SK-N-SH (cell line): ENCODE measurements at regions not wholly inside any gene's neighbourhood (a gene's known extent, or its start where the extent isn't known, plus 50 kb on each side); places are given as distances from the start of the nearest gene placed in this dataset.

Source experiments
- CTCF ChIA-PET: fragments of 300-600, 350-600 bp; formaldehyde crosslinking; extraction: SDS; loops from one replicate; lab custom pipeline; 2021; lab: Yijun Ruan, JAX
- POLR2A ChIA-PET: fragments of 350-600 bp; sonication (Branson Sonifier 250); formaldehyde crosslinking; extraction: SDS; loops from one replicate; lab custom pipeline; 2020; ENCODE audit warnings: antibody characterized with exemption, inconsistent platforms; lab: Yijun Ruan, JAX
- DNase-seq: peaks from one replicate; pipeline ENCODE4 v3.0.0; 2012
- H2AFZ ChIP-seq: fragments of 200-600 bp; sonication (generic); 2 replicates; pipeline ENCODE4 v1.8.1; 2016; ENCODE audit warnings: antibody characterized with exemption, mild to moderate bottlenecking, low read depth
- H3F3A ChIP-seq: fragments of 200-600 bp; sonication (generic); replicated peaks from 2 replicates; pipeline ENCODE3; 2016; ENCODE audit warnings: antibody characterized with exemption, mild to moderate bottlenecking; ENCODE audit not compliant: insufficient read depth
- H3K27ac ChIP-seq, 2 experiments: fragments of 200-500 bp in 1 of 2; fragments of 200-600 bp in 1 of 2; sonication (Bioruptor generic) in 1 of 2; sonication (generic), shearing (Covaris generic) in 1 of 2; 2 replicates each; pipeline versions ENCODE4 v1.5.1 to v1.6.1; 2014 to 2016; ENCODE audit warnings: low read depth in 2 of 2, inconsistent platforms in 1 of 2, low read length in 1 of 2, mild to moderate bottlenecking in 1 of 2, mixed read lengths in 1 of 2
- H3K27me3 ChIP-seq: fragments of 200-600 bp; sonication (generic), shearing (Covaris generic); 2 replicates; pipeline ENCODE4 v1.6.1; 2016; ENCODE audit warnings: mixed run types; ENCODE audit not compliant: insufficient read depth
- H3K36me3 ChIP-seq, 2 experiments: fragments of 200-500 bp in 1 of 2; fragments of 200-600 bp in 1 of 2; sonication (Bioruptor generic) in 1 of 2; sonication (generic) in 1 of 2; replicated peaks in 1 of 2; 2 replicates each; pipeline versions ENCODE3 to v1.5.1; 2014 to 2016; ENCODE audit warnings: low read length in 1 of 2, mild to moderate bottlenecking in 1 of 2; ENCODE audit not compliant: insufficient read depth in 2 of 2, control insufficient read depth in 1 of 2
- H3K4me1 ChIP-seq, 2 experiments: fragments of 200-500 bp in 1 of 2; fragments of 200-600 bp in 1 of 2; sonication (Bioruptor generic) in 1 of 2; sonication (generic), shearing (Covaris generic) in 1 of 2; 2 replicates each; pipeline versions ENCODE4 v1.5.1 to v1.6.1; 2014 to 2016; ENCODE audit warnings: low read depth in 1 of 2, low read length in 1 of 2, mixed run types in 1 of 2; ENCODE audit not compliant: insufficient read depth in 2 of 2, control insufficient read depth in 1 of 2
- H3K4me2 ChIP-seq: fragments of 200-600 bp; sonication (generic), shearing (Covaris generic); 2 replicates; pipeline ENCODE4 v1.6.1; 2017; ENCODE audit warnings: mixed run types
- H3K4me3 ChIP-seq, 2 experiments: fragments of 200-500 bp in 1 of 2; fragments of 200-600 bp in 1 of 2; sonication (Bioruptor generic) in 1 of 2; sonication (generic), shearing (Covaris generic) in 1 of 2; 2 replicates each; pipeline versions ENCODE4 v1.5.1 to v1.8.1; 2014 to 2016; ENCODE audit warnings: low read depth in 2 of 2, inconsistent platforms in 1 of 2, low read length in 1 of 2, mild to moderate bottlenecking in 1 of 2, mixed read lengths in 1 of 2, moderate library complexity in 1 of 2
- H3K79me2 ChIP-seq: fragments of 200-600 bp; sonication (generic); 2 replicates; pipeline ENCODE4 v1.8.1; 2017; ENCODE audit warnings: mild to moderate bottlenecking; ENCODE audit not compliant: insufficient read depth
- H3K9ac ChIP-seq: fragments of 200-600 bp; sonication (generic); 2 replicates; pipeline ENCODE4 v1.6.1; 2017; ENCODE audit warnings: mixed run types
- H3K9me2 ChIP-seq: fragments of 200-600 bp; sonication (generic); 2 replicates; pipeline ENCODE4 v1.6.1; 2017; ENCODE audit warnings: mixed run types
- H3K9me3 ChIP-seq: fragments of 200-600 bp; sonication (generic); 2 replicates; pipeline ENCODE4 v1.6.1; 2017; ENCODE audit warnings: mixed run types, mild to moderate bottlenecking, moderate library complexity
- H4K20me1 ChIP-seq: fragments of 200-600 bp; sonication (generic); 2 replicates; pipeline ENCODE4 v1.6.1; 2017; ENCODE audit warnings: mild to moderate bottlenecking, mixed run types; ENCODE audit not compliant: insufficient read depth
- CHD2 ChIP-seq: fragments of 150-350 bp; IDR thresholded peaks from 2 replicates; pipeline ENCODE4 v1.6.1; 2018; ENCODE audit warnings: low read length; ENCODE audit not compliant: partially characterized antibody
- CTCF ChIP-seq: fragments of 200-600 bp; sonication (generic); IDR thresholded peaks from 2 replicates; pipeline ENCODE4 v1.6.1; 2017; ENCODE audit warnings: antibody characterized with exemption, mild to moderate bottlenecking, moderate library complexity
- ELF1 ChIP-seq: IDR thresholded peaks from 2 replicates; pipeline ENCODE4 v1.4.0; 2012
- EP300 ChIP-seq, 2 experiments: IDR thresholded peaks; 2 replicates each; pipeline versions ENCODE4 v1.4.0 to v1.6.1; 2012; ENCODE audit warnings: borderline replicate concordance in 1 of 2, low read depth in 1 of 2, low read length in 1 of 2
- FOSL2 ChIP-seq: IDR thresholded peaks from 2 replicates; pipeline ENCODE4 v1.4.0; 2012; ENCODE audit warnings: low read depth, mild to moderate bottlenecking, moderate library complexity, borderline replicate concordance
- FOXJ3 ChIP-seq: sonication (generic); formaldehyde crosslinking; IDR thresholded peaks from 2 replicates; pipeline ENCODE4 v1.5.1; 2020; ENCODE audit warnings: mild to moderate bottlenecking, missing genetic modification reagents
- GATA2 ChIP-seq: sonication (generic); formaldehyde crosslinking; IDR thresholded peaks from 2 replicates; pipeline ENCODE4 v1.5.0; 2020; ENCODE audit warnings: mild to moderate bottlenecking, missing genetic modification reagents
- IRF3 ChIP-seq: fragments of 150-350 bp; IDR thresholded peaks from 2 replicates; pipeline ENCODE4 v1.6.1; 2016; ENCODE audit warnings: mild to moderate bottlenecking, low read depth, low read length
- JUND ChIP-seq: IDR thresholded peaks from 2 replicates; pipeline ENCODE4 v1.4.0; 2012
- MAX ChIP-seq: IDR thresholded peaks from 2 replicates; pipeline ENCODE4 v1.4.0; 2012; ENCODE audit warnings: low read depth
- NFIC ChIP-seq: IDR thresholded peaks from 2 replicates; pipeline ENCODE4 v1.4.0; 2012; ENCODE audit warnings: borderline replicate concordance
- PBX3 ChIP-seq: IDR thresholded peaks from 2 replicates; pipeline ENCODE4; 2012
- RFX5 ChIP-seq: IDR thresholded peaks from 2 replicates; pipeline ENCODE4 v1.6.1; 2012; ENCODE audit warnings: mild to moderate bottlenecking, improper control_type of control experiment, low read length
- SIN3A ChIP-seq: IDR thresholded peaks from 2 replicates; pipeline ENCODE4 v1.6.1; 2012; ENCODE audit warnings: low read depth, mild to moderate bottlenecking, low read length, moderate library complexity, borderline replicate concordance
- SMC3 ChIP-seq: IDR thresholded peaks from 2 replicates; pipeline ENCODE4 v1.6.1; 2012; ENCODE audit warnings: low read depth, low read length, improper control_type of control experiment
- TCF12 ChIP-seq: IDR thresholded peaks from 2 replicates; pipeline ENCODE4 v1.4.0; 2012
- TEAD4 ChIP-seq: IDR thresholded peaks from 2 replicates; pipeline ENCODE4 v1.4.0; 2012; ENCODE audit warnings: mild to moderate bottlenecking, borderline replicate concordance; ENCODE audit not compliant: insufficient read depth
- USF1 ChIP-seq: IDR thresholded peaks from 2 replicates; pipeline ENCODE4 v1.4.0; 2012; ENCODE audit warnings: low read depth, borderline replicate concordance
- USF2 ChIP-seq: fragments of 150-350 bp; IDR thresholded peaks from 2 replicates; pipeline ENCODE4 v1.6.1; 2017; ENCODE audit warnings: antibody characterized with exemption, low read length, low read depth, borderline replicate concordance
- YY1 ChIP-seq: IDR thresholded peaks from 2 replicates; pipeline ENCODE4 v1.4.0; 2012; ENCODE audit warnings: low read depth, mild to moderate bottlenecking
- WGBS: methylation state at CpG from one replicate; pipeline ENCODE4 v1.1.6; 2017; ENCODE audit warnings: low lambda C conversion rate; 5-methylcytosine and 5-hydroxymethylcytosine counted together

- no peak overlapping the region for H3K4me2 ChIP-seq
- H2AFZ ChIP-seq: no peak overlapping the region
- CTCF ChIA-PET: no interaction called here
- no peak overlapping the region for H3K4me3 ChIP-seq
- H3K4me1 ChIP-seq: no peaks in the 10 kb centered on the region
- no peaks in the 10 kb centered on the region for H3K9me2 ChIP-seq
- TF ChIP-seq RFX5 (no peak), PBX3 (no peak), NFIC (no peak), IRF3 (no peak), SIN3A (no peak), GATA2 (CRISPR knock-in tag) (no peak), CHD2 (no peak), TEAD4 (no peak), USF2 (no peak), JUND (no peak), FOSL2 (no peak), ELF1 (no peak), FOXJ3 (CRISPR knock-in tag) (no peak), YY1 (no peak), TCF12 (no peak), MAX (no peak), SMC3 (no peak), CTCF (no peak), EP300 (IDR thresholded peaks at IDR 0.05; ENCODE audit: borderline replicate concordance in 1 of 2, low read depth in 1 of 2, low read length in 1 of 2) (no peak), USF1 (no peak)
- H3F3A ChIP-seq: no peaks in the 10 kb centered on the region
- no peaks in the 10 kb centered on the region for H3K36me3 ChIP-seq
- H3K79me2 ChIP-seq: no peaks in the 10 kb centered on the region
- no peaks in the 10 kb centered on the region for H3K9me3 ChIP-seq
- no peak overlapping the region for H3K9ac ChIP-seq
- DNase-seq: no peak
- 10% methylated on average over 1 of the region's 1 CpG for WGBS
- no peaks in the 10 kb centered on the region for H4K20me1 ChIP-seq
- POLR2A ChIA-PET: no interaction called here
- H3K27me3 ChIP-seq: no peaks in the 10 kb centered on the region
- H3K27ac ChIP-seq: no peak overlapping the region
These were observed 182.1 kb upstream of the TP63 start for GRCh38 chr3:189449084-189449483.
